A673 (cell line): ENCODE measurements at regions not wholly inside any gene's neighbourhood (a gene's known extent, or its start where the extent isn't known, plus 50 kb on each side); places are given as distances from the start of the nearest gene placed in this dataset.

Experiments
- CTCF ChIP-seq: fragments of 300-800, 200-600 bp; sonication (generic); conservative IDR thresholded peaks from 2 replicates; pipeline ENCODE4 v1.5.1; 2017; ENCODE audit warnings: low read depth, mild to moderate bottlenecking, antibody characterized with exemption, low read length, moderate library complexity, mixed read lengths
- EZH2 ChIP-seq: fragments of 200-600 bp; sonication (generic); IDR thresholded peaks from 2 replicates; pipeline ENCODE4 v1.6.1; 2017; ENCODE audit warnings: borderline replicate concordance, low read depth, mild to moderate bottlenecking, mixed read lengths, antibody characterized with exemption, low read length; ENCODE audit not compliant: poor library complexity, severe bottlenecking

- no peak for TF ChIP-seq CTCF
- TF ChIP-seq EZH2 = no peak
These were observed 100.6 kb upstream of the KLF13 start for GRCh38 chr15:31226021-31226420.
